ENCODE measurements at regions not wholly inside any gene's neighbourhood (a gene's known extent, or its start where the extent isn't known, plus 50 kb on each side); places are given as distances from the start of the nearest gene placed in this dataset.

DNA sequence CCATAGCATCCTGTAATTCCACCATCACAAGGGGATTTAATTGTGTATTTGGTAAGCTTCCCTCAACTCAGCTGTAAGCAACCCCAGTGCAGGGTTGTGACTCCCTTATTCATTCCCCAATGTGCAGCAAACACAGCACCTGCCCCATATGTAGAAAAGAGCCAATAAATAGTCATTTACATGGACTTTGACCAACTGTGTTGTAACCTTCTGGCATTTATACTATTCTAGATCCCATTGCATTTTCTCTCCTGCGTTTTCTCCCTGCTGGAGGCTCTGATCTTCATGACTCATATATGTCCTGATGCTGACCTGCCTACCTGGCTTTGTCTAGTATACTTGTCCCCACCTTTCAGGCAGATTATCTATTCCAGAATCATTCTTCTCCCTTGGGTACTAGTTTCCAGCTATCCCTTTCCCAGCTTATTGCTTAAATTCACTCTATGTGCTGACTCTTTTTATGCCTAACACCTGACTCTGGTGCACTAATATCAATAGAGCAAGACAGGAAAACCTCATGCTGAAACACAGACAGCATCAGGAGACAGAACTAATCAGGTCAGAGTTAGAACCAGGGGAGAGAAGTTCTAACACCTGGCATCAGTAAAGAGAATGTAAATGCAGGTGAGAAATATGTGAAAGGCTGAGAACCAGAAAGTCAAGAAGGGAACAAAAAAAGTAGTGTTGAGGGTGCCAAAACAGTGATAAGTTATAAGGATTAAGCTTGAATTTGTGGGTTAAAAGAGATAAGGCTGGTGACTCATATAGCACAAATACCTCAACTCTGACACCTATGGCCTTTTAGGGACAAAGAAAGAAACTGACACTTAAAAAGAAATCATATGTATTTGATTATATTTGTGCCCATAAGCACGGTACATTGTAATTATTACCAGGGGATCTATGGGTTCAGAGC, 402.7 kb downstream of the IPMK start:
- DNase-seq: no peak

DNA sequence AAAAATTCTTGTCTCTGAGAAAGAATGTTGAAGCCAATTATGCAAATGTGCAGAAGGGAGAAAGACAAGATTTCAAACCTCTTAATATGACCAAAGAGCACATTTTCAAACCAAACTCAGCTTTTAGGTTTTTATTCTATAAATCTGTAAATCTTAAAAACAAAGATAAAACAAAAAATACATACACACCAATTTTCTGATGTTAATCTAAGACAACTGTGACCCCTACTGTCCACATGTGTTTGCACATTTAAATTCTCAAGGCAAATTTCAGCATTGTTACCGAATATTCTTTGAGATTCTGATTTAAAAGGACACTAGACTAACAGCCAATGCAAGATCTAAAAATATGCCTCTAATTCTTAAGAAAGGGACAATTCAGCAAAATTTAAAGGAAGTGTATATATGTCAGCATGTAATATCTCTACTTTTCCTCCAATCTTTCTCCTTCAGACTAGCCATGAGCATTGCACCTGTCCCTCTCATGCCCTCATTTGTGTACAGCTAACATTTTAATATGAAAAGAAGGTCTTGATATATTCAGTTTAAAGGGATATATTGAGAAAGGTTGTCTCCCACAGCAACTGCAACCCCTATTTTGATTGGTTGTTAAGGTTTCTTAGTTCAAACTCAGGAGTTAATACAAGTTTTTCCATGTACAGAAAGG, 417.9 kb downstream of the IPMK start:
- DNase-seq: no peak

DNA sequence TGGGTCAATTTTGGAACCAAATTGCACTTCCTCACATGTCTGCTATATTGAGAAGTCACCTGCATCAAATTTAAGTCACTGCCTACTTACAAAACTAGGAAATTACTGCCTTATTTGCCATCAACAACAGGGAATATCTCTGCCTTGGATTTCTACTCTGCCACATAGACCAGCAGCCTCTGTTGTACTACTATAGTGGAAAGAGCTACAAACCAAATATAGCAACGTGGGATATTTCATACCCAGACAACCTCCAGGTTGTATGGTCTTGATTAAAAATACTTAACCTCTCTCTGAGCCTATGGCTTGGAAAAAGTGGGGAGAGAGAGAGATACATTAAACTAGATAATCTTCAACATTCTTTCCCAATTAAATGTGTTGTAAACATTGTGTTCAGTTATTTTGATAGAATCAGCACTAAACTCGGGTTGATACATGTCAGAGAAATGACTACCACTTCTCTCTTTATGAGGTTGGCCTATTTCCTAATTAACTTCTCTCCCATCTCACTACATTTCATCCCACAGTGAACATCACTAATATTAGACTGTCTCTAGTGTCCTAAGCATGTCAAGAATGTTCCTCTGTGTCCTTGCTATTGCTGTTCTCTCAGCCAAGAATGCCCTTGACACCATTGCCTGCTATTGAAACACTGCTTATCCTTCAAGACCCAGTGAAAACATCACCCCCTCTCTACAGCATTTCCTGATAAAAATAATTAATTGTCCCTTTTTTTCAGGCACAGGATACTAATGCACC, 421.2 kb downstream of the IPMK start:
- no peak for DNase-seq

DNA sequence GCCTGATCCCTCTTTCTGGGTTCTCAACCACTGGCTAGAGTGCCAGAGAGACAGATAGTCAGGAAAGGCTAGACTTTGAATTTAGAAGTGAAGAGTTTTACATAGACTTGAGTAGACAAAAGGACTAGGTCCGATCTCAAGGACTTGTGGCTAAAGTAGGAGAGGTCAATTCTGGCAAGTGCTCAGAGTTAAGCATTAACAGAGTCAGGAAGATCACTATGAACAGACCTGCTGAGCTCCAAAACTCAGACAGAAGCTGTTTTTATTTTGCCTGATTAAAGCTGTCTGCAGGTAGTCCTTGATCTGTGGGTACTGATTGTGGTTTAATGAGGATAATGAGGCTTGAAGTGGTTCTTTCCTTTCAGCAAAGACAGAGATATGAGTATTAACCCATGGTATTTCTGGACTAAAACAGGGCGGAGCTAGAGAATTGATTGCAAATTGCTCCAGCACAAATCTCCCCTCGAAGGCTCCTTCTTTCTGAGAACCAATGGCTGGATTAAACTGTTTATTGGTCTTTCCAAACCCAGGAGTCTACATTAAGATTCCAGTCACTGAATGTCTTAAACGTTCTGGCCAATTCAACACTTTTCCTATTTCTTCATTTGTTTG, 423.2 kb downstream of the IPMK start:
- no peak for DNase-seq

DNA sequence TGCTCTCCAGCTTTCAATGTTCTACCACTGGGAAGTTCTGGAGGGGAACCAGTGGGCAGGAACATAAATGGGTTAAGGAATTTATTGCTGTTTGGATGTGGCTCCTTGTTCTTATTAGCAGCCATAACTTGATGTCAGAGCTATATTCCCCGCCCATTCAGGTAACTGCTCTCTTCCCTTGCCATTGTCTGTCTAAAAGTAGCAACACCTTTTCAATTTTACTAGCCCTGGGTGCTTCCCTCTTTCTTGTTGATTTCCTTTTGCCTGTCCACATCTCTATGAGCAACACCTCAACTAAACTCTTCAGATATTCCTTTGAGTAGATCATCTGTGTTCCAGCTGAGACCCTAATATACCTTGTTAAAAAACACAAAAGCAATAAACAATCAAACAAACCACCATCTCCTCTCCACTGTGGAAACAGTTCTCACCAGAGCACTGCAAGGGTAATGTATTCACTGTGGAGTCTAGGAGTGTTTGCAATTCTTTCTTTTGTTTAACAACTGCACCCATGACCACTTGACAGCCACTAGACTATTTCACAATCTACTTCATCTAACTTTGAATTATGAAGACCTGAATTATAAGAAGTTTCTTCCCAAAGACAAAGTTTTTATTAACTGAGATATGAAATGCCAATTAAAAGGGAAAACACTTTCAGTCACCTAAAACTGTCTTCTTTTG, 436.7 kb downstream of the IPMK start:
- DNase-seq: no peak

DNA sequence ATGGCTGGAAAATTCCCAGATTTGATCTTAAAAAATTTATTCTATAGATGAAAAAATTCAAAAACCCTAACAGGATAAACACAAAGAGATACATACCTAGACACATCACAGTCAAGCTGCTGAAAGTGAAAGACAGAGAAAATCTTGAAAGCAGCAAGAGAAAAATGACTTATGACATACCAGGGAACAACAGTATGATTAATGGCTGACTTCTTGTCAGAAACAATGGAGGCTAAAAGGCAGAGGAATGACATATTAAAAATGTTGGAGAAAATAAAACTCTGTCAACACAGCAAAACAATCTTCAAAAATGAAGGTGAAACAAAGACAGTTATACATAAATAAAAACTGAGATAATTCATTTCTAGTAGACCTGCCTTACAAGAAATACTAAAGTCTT, 442.7 kb downstream of the IPMK start:
- DNase-seq: no peak

DNA sequence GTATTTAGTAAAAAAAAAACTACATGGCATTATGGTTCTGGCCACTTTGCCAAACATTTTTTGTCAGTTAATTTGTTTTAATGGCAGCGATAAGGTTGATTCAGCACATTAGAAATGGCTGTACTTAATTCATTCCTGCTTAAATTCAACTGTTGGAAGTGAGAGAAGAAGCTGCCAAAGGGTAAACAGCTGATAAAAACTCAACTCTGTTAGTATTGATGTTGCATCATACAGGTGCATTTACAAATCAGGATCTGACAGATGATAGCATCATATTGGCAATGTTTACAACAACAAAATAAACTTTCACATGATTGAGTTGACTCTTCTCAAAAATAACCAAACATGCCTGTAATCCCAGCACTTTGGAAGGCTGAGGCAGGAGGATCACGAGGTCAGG, 444.3 kb downstream of the IPMK start:
- no peak for DNase-seq

DNA sequence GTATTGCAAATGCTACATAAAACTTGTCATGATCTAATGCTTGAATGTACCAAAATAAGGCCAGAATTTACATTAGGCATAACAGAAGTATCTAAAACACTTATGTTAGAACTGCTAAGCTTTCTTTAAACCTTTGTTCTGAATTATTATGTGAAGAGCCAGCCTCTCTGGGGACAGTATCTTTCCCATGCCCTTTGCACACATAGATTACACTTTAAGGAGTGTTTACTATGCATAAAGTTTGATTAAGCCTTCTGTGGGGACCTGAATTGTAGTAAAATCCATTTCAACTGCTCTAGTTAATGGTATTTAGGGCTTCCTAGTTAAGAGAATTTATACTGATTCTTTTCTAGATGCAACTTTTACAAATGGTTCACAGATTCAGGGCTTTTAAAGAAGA, 444.7 kb downstream of the IPMK start:
- DNase-seq: no peak

DNA sequence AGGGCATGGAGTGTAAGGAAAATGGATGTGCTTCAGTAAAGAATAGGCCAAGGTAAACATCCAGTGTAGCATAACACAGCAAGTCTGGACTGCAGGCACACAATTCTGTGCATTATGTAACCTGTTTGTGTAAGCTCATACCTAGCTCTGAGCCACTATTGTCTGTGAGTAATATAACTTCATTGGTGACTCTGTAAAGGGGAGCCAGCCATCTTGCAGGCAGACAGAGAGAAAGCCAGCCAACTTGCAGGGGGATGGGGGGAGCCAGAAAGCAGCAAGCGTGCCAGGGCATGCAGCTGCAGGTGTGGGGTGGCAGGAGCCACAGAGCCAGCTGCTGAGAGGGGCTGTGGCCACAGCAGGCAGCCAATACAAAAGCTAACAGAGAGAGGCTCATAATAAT, 449.2 kb downstream of the IPMK start:
- no peak for DNase-seq

DNA sequence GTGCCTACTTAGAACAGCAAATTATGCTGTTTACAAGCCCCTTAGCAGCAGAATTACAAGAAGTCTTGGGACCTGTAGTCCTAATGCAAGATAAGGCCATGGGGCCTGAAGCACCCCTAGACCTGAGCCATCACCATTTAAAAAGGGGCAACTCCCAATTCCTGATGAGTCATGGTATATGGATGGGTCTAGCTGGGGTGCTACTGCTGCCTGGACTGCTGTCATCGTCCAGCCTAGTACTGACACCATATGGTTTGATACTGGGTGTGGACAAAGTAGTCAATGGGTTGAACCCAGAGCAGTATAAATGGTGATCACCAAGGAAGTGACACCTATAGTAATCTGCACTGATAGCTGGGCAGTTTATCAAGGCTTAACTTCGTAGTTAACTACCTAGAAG, 450.0 kb downstream of the IPMK start:
- no peak for DNase-seq

DNA sequence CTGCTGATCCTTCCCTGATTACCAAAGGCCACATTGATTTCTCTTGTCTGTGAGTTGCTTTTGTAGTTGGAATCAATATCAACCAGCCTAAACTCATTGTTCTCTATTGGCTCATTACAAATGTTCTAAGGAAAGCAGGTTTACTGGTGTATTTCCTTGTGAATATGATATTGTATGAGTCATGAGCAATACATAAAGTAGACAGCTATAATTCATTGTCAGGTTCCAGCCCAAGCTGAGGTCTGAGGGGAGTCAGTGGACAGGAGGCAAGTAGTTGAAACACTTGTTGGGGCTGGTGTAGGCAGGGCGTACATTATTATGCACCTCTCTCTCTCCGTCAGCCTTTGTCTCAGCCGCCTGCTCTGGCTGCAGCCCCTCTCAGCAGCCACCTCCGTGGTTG, 451.7 kb downstream of the IPMK start:
- DNase-seq: no peak

DNA sequence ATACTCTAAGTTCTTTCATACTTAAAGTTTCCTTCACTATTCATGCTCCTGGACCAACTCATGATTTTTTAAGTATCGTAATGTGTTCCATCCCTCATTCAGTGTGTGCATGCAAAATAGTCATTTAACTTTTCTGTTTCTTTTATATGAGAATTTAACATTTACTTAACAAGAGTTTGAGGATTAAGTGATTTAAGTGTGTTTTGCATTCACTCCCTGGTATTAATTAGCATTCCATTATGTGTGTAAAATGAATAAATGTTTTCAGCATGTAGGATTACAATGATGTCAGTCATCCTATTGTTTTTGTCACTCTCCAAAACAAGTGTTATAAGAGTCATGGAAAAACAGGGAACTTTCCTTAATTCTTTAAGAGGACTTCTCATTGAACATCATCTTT, 457.7 kb downstream of the IPMK start:
- DNase-seq: no peak

DNA sequence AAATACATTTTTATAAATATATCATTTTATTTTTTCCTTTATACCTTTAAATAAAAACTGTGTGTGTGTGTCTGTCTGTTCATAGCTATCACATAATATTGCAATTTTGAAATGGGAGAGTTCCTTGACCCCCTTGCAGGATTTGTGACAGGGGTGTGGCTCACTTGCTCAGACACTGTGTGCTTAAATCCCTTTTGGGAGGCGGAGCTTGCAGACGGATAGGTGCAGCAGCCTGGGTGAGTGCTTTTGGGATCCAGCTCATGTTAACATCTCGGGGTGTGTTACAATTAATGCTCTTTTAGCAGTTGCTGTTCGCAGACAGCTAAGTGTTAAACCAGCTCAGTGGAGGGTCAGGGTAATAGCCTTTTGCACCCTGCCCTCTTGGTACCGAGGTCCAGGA, 459.8 kb downstream of the IPMK start:
- DNase-seq: no peak

DNA sequence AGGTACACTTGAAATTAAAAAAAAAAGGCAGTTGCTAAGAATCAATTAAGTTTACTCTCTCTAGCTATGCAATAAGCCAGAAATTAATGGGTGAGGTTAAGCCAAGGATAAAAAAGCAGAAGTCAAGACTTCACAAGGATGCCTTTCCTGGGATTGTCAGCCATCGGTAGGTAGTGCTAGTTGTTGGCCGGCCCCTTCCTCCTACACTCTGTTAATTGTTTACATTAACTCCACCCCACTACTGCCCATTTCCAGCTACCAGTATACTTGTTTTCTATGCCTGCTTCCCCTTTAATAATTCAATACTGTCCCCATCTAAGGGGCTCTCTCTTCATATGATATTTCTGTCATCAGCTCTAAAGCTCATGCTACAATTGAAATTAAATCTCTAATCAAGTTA, 461.0 kb downstream of the IPMK start:
- DNase-seq: no peak

DNA sequence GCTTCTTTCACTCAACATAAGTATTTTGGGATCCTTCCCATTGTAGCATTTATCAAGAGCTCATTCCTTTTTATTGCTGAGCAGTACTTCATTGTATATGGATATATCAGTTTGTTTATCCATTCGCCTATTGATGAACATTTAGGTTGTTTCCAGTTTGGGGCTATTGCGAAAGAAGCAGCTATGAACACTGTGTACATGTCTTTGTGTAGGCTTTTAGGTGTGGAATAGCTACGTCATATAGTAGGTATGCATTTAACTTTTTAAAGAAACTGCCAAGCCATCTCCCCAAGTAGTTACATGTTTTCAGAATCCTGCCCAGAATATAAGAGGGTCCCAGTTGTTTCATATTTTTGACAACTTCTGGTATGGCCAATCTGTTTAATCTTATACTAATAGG, 468.1 kb downstream of the IPMK start:
- DNase-seq: no peak

DNA sequence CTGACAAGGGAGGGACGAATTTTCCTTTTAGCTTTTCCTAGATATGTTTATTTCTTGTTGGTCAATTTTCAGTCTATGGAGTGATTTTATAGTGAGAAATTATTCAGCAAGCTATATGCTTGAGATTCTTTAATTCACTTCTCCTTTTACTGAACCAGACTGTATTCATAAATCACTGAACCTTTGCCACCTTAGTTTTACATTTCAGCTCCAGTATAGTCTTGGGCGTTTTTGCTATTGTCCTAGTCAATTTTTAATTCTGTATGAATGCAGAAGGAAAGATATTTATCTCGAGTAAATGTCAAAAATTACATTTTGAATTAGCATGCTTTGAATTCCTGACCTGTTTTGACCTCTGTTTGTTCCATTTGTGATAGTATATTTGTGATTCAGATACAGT, 468.9 kb downstream of the IPMK start:
- DNase-seq: no peak

DNA sequence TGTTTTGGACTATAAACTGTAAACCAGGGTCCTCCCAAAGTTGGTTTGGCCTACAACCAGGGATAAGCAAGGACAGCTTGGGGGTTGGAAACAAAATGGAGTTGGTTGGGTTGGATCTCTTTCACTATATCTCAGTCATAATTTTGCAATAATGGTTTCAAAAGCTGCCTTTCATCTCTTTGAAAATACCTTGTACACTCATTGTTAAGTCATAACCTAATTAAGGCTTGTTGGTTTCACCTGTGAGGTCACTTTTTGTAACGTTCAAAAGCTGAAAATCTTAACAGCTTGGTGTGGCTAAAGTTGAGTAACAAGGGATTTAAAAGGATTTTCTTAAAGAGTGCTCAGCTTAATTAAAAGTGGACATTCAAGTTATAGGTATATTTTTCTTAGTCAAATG, 476.1 kb downstream of the IPMK start:
- no peak for DNase-seq

DNA sequence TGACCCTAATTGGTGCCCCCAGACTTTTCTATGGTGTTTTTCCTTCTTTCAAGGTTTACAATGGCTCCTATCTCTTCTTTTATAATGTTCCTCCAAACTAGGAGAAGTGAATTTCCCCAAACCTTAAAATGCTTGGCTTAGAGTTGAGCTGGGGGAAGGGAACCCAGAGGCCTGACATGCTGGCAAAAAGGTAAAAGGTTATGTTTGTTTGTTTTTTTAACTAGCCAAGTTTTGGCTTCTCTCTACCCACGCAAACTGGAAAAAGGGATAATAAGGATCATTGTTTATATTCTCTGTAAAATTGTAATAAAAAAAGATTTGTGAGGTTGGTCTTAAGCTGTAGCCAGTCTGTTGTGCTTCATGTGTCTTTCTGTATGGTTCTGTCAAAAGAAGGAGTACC, 477.0 kb downstream of the IPMK start:
- no peak for DNase-seq

DNA sequence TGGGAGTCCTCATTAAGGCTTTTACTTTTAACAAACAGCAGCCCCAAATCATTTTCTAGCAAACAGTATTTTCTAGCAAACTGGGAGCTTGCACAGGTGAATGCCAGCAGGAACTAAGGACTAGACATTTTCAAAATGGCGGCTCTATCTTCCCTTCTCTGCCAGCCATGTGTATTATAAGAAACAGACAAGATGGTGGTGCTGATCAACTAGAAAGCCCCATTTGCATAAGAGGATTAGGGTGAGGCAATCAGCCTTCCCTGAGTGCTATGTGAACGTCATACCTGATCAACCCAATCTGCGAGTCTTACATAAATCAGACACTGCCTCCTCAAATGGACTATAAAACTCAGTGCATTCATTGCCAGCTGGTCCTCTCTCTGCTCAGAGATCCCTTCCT, 479.6 kb downstream of the IPMK start:
- DNase-seq: no peak

DNA sequence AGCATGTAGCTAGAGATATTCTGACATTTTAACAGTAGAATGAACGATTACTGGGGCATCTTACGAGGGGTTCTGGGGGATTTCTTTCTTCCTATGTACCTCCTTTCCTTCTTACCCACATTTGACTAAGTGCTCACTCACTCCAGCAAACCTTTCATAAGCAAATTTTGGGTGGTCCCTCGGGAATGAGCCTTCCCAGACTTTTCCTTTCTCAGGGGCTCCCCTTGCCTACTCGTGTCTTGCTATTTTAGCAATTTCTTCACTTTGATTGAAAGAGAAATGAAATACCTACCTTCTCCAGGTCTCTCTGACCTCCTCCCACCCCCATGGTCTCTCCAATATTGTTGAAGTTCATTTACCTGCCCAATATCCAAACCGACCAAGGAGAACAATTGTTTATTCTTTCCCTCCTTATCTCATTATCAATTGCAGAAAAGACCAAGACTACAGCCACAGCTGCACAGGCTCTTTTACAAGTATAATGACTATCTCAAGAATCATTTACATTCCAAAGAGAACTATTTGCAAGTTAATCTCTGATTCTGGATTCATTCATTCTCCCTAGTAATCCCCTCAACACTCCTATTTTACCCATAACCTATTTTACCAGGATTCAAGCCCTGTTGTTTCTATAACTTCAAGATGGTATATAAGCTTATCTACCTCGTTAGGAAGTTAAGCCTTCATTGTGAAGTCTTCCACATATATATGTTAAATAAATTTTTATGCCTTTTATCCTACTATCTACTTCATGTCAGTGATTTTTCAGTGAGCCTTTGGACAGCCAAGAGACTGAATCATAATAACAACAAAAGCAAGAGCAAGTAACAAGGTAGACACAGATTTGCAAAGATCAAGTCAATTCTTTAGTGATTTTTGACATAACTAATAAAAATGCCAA, 480.6 kb downstream of the IPMK start:
- DNase-seq: no peak

DNA sequence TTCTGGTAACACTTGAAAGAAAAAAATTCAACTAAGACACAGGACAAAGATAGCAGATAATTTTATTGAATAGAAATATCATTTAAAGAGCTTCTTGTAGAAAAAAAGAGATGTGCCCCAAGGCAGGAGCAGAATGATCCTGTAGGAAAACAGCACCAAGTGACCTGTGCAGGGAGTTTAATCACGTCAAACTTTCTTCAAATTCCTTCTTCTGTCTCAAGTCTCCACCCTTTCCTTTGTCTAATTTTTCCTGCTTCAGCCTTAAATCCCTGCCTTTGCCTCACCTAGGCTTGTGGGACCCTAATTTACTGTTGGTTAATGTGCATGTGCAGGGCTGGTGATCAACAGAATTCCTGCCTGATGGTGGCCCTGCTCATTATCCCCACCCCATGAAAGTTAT, 481.4 kb downstream of the IPMK start:
- DNase-seq: no peak

DNA sequence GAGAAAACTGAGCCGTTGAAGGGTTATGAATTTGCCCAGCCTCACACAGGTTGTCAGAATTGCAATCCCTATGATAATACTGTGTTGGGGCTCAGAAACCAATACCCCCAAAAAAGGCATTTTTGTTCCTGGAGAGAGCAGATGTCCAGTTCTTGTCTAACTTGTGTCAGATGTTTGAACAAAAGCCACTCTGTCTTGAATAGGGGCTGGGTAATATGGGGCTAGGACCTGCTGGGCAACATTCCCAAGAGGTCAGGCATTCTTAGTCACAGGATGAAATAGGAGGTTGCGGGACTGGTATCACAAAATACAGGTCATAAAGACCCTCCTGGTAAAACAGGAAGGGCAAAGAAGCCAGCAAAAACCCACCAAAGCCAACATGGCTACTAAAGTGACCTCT, 482.1 kb downstream of the IPMK start:
- DNase-seq: no peak

Data from hippocampal formation (tissue), 2 donors.